H1 (cell line): ENCODE measurements at regions not wholly inside any gene's neighbourhood (a gene's known extent, or its start where the extent isn't known, plus 50 kb on each side); places are given as distances from the start of the nearest gene placed in this dataset.

Source experiments
- ATF2 ChIP-seq: IDR thresholded peaks from 2 replicates; pipeline ENCODE4 v1.6.1; 2012; ENCODE audit warnings: low read length, inconsistent platforms
- CHD7 ChIP-seq: fragments of 300-600 bp; sonication (generic); IDR thresholded peaks from 2 replicates; pipeline ENCODE4 v1.7.1; 2012; ENCODE audit warnings: low read length, moderate library complexity, mild to moderate bottlenecking, inconsistent platforms; ENCODE audit not compliant: insufficient replicate concordance
- CTCF ChIP-seq, 3 experiments: IDR thresholded peaks; 1 replicate in 2 of 3; 2 replicates in 1 of 3; pipeline versions ENCODE4 v1.5.1 to v1.6.1; 2011; ENCODE audit warnings: low read length in 3 of 3, mild to moderate bottlenecking in 3 of 3, inconsistent platforms in 2 of 3, low read depth in 1 of 3, moderate library complexity in 1 of 3; ENCODE audit not compliant: insufficient read depth in 1 of 3; ENCODE audit errors: control extremely low read depth in 1 of 3
- NRF1 ChIP-seq: IDR thresholded peaks from 2 replicates; pipeline ENCODE4 v1.6.1; 2011; ENCODE audit warnings: mild to moderate bottlenecking, low read depth, low read length, improper control_type of control experiment
- RAD21 ChIP-seq, 2 experiments: IDR thresholded peaks in 1 of 2; conservative IDR thresholded peaks in 1 of 2; 2 replicates each; pipeline ENCODE4 v1.6.1; 2011; ENCODE audit warnings: low read depth in 2 of 2, low read length in 2 of 2, improper control_type of control experiment in 1 of 2, inconsistent platforms in 1 of 2, mild to moderate bottlenecking in 1 of 2, moderate library complexity in 1 of 2
- TEAD4 ChIP-seq: IDR thresholded peaks from 2 replicates; pipeline ENCODE4 v1.6.1; 2012; ENCODE audit warnings: low read depth, low read length, inconsistent platforms, mixed read lengths
- YY1 ChIP-seq: IDR thresholded peaks from 2 replicates; pipeline ENCODE4 v1.6.1; 2011; ENCODE audit warnings: low read depth, mild to moderate bottlenecking, low read length

GRCh38 chr2:107502539-107502938 lies 324.2 kb upstream of the RGPD4 start (continued):
- TF ChIP-seq CHD7 (peak; percentile 79), TEAD4 (no peak), CTCF (IDR thresholded peaks at IDR 0.05; ENCODE audit: control extremely low read depth in 1 of 3, insufficient read depth in 1 of 3, low read depth in 1 of 3, low read length in 3 of 3) (no peak), YY1 (peak; percentile 25; the same call in 1 of the 2 replicates), ATF2 (no peak), NRF1 (no peak), RAD21 (IDR thresholded peaks at IDR 0.05 in 1 of 2, conservative IDR thresholded peaks at IDR 0.05 in 1 of 2; ENCODE audit: low read depth in 2 of 2, low read length in 2 of 2) (no peak)
